ENCODE measurements at regions not wholly inside any gene's neighbourhood (a gene's known extent, or its start where the extent isn't known, plus 50 kb on each side); places are given as distances from the start of the nearest gene placed in this dataset.

GRCh38 chr12:115259968-115260747 is 576.2 kb upstream of the TBX3 start:
- DNase-seq (ENCODE audit: low read depth) = no peak

GRCh38 chr12:115257791-115258190 is 573.8 kb upstream of the TBX3 start:
- DNase-seq (ENCODE audit: low read depth) = no peak

- no peak for DNase-seq (ENCODE audit: low read depth)
Observed at GRCh38 chr12:115255962-115256361, 572.0 kb upstream of the TBX3 start.

GRCh38 chr12:115255257-115255656 is 571.3 kb upstream of the TBX3 start:
- DNase-seq (ENCODE audit: low read depth) = no peak

GRCh38 chr12:115253049-115253448 is 569.1 kb upstream of the TBX3 start:
- no peak for DNase-seq (ENCODE audit: low read depth)

GRCh38 chr12:115251727-115252126 is 567.8 kb upstream of the TBX3 start:
- DNase-seq (ENCODE audit: low read depth) = no peak

GRCh38 chr12:115249671-115250278 is 565.8 kb upstream of the TBX3 start:
- DNase-seq (ENCODE audit: low read depth) = no peak

GRCh38 chr12:115245020-115245419 is 561.0 kb upstream of the TBX3 start:
- no peak for DNase-seq (ENCODE audit: low read depth)

- DNase-seq (ENCODE audit: low read depth) = no peak
Observed at GRCh38 chr12:115243933-115244628, 560.1 kb upstream of the TBX3 start.

GRCh38 chr12:115240251-115240650 is 556.3 kb upstream of the TBX3 start:
- no peak for DNase-seq (ENCODE audit: low read depth)

GRCh38 chr12:115235880-115236279 is 551.9 kb upstream of the TBX3 start:
- DNase-seq (ENCODE audit: low read depth) = no peak

GRCh38 chr12:115233891-115234543 is 550.0 kb upstream of the TBX3 start:
- no peak for DNase-seq (ENCODE audit: low read depth)

- DNase-seq (ENCODE audit: low read depth) = no peak
Observed at GRCh38 chr12:115232455-115233156, 548.6 kb upstream of the TBX3 start.

- no peak for DNase-seq (ENCODE audit: low read depth)
Observed at GRCh38 chr12:115230606-115231005, 546.6 kb upstream of the TBX3 start.

GRCh38 chr12:115229517-115229916 is 545.5 kb upstream of the TBX3 start:
- DNase-seq (ENCODE audit: low read depth) = no peak

GRCh38 chr12:115228434-115228833 is 544.5 kb upstream of the TBX3 start:
- DNase-seq (ENCODE audit: low read depth) = no peak

- DNase-seq (ENCODE audit: low read depth) = peak; percentile 92
Observed at GRCh38 chr12:115227137-115227615, 543.2 kb upstream of the TBX3 start.

GRCh38 chr12:115225845-115226244 is 541.9 kb upstream of the TBX3 start:
- DNase-seq (ENCODE audit: low read depth) = no peak

GRCh38 chr12:115223991-115224390 is 540.0 kb upstream of the TBX3 start:
- no peak for DNase-seq (ENCODE audit: low read depth)

GRCh38 chr12:115223322-115223721 is 539.3 kb upstream of the TBX3 start:
- peak; percentile 60 for DNase-seq (ENCODE audit: low read depth)

GRCh38 chr12:115222220-115222619 is 538.2 kb upstream of the TBX3 start:
- DNase-seq (ENCODE audit: low read depth) = no peak

GRCh38 chr12:115216301-115216700 is 532.3 kb upstream of the TBX3 start:
- DNase-seq (ENCODE audit: low read depth) = no peak
